IgD-negative memory B cell (primary cell): ENCODE measurements at regions not wholly inside any gene's neighbourhood (a gene's known extent, or its start where the extent isn't known, plus 50 kb on each side); places are given as distances from the start of the nearest gene placed in this dataset.
"Not testable (repeated sequence)": the region's sequence is repeated elsewhere in the genome, so short reads cannot be mapped to it uniquely, and the experiment has no call there.

Experiments
- H3K27ac Mint-ChIP-seq, 3 donors: one replicate each; pipeline ENCODE4 v1.8.0; 2020 to 2022; ENCODE audit warnings: mild to moderate bottlenecking in 3 of 3, mixed read lengths in 3 of 3, moderate library complexity in 1 of 3
- H3K27me3 Mint-ChIP-seq: one replicate; pipeline ENCODE4 v1.8.0; 2021; ENCODE audit warnings: mixed read lengths
- H3K36me3 Mint-ChIP-seq: one replicate; pipeline ENCODE4 v1.8.0; 2020; ENCODE audit warnings: mild to moderate bottlenecking, mixed read lengths
- H3K4me1 Mint-ChIP-seq, 3 donors: one replicate each; pipeline ENCODE4 v1.8.0; 2020 to 2022; ENCODE audit warnings: mixed read lengths in 3 of 3, mild to moderate bottlenecking in 1 of 3
- H3K4me3 Mint-ChIP-seq, 4 donors: one replicate each; pipeline ENCODE4 v1.8.0; 2020 to 2022; ENCODE audit warnings: mild to moderate bottlenecking in 4 of 4, mixed read lengths in 4 of 4, moderate library complexity in 3 of 4
- H3K9me3 Mint-ChIP-seq, 3 donors: one replicate each; pipeline ENCODE4 v1.8.0; 2020 to 2021; ENCODE audit warnings: mixed read lengths in 3 of 3, mild to moderate bottlenecking in 1 of 3

GRCh38 chr6:78526432-78526831, 340.9 kb upstream of the IRAK1BP1 start:
- H3K36me3 Mint-ChIP-seq, result no peaks in the 10 kb centered on the region
- peaks cover 0 to 1% (median 0%) of the 10 kb centered on the region in 3 donors for H3K4me1 Mint-ChIP-seq
- H3K27ac Mint-ChIP-seq, result no peak overlapping the region

GRCh38 chr6:78528926-78529325, 338.4 kb upstream of the IRAK1BP1 start:
- no peak overlapping the region for H3K27ac Mint-ChIP-seq

More at GRCh38 chr6:78526432-78526831, 340.9 kb upstream of the IRAK1BP1 start:
- no peak overlapping the region for H3K4me3 Mint-ChIP-seq
- H3K9me3 Mint-ChIP-seq, result peaks cover 0 to 4% (median 1%) of the 10 kb centered on the region in 3 donors
- no peaks in the 10 kb centered on the region for H3K27me3 Mint-ChIP-seq

GRCh38 chr6:78530208-78530607, 337.1 kb upstream of the IRAK1BP1 start:
- Mint-ChIP-seq H3K9me3 (peaks cover under 1 to 4% (median 2%) of the 10 kb centered on the region in 3 donors), H3K4me3 (no peak overlapping the region), H3K36me3 (no peaks in the 10 kb centered on the region), H3K27me3 (no peaks in the 10 kb centered on the region), H3K4me1 (peaks cover 0 to 1% (median 0%) of the 10 kb centered on the region in 3 donors), H3K27ac (no peak overlapping the region)

More at GRCh38 chr6:78528926-78529325, 338.4 kb upstream of the IRAK1BP1 start:
- H3K4me1 Mint-ChIP-seq, result peaks cover 0 to 1% (median 0%) of the 10 kb centered on the region in 3 donors
- H3K4me3 Mint-ChIP-seq, result no peak overlapping the region
- H3K36me3 Mint-ChIP-seq, result no peaks in the 10 kb centered on the region
- H3K9me3 Mint-ChIP-seq, result peaks cover 0 to 4% (median 0%) of the 10 kb centered on the region in 3 donors
- H3K27me3 Mint-ChIP-seq, result no peaks in the 10 kb centered on the region

- H3K27me3 Mint-ChIP-seq, result no peaks in the 10 kb centered on the region
- H3K27ac Mint-ChIP-seq, result no peak overlapping the region
- peaks cover 0 to 1% (median 0%) of the 10 kb centered on the region in 3 donors for H3K4me1 Mint-ChIP-seq
- H3K9me3 Mint-ChIP-seq, result peaks cover 2 to 7% (median 5%) of the 10 kb centered on the region in 3 donors
- H3K36me3 Mint-ChIP-seq, result no peaks in the 10 kb centered on the region
- no peak overlapping the region for H3K4me3 Mint-ChIP-seq
These were observed 333.9 kb upstream of the IRAK1BP1 start for GRCh38 chr6:78533426-78533825.

GRCh38 chr6:78533876-78534275, 333.5 kb upstream of the IRAK1BP1 start:
- H3K27me3 Mint-ChIP-seq, result no peaks in the 10 kb centered on the region
- no peaks in the 10 kb centered on the region for H3K36me3 Mint-ChIP-seq
- H3K4me3 Mint-ChIP-seq, result no peak overlapping the region
- H3K9me3 Mint-ChIP-seq, result peaks cover 2 to 7% (median 5%) of the 10 kb centered on the region in 3 donors
- no peak overlapping the region for H3K27ac Mint-ChIP-seq
- peaks cover 0 to 1% (median 0%) of the 10 kb centered on the region in 3 donors for H3K4me1 Mint-ChIP-seq

GRCh38 chr6:78538002-78538401, 329.3 kb upstream of the IRAK1BP1 start:
- no peaks in the 10 kb centered on the region for H3K27me3 Mint-ChIP-seq

GRCh38 chr6:78547636-78548035, 319.7 kb upstream of the IRAK1BP1 start:
- H3K27ac Mint-ChIP-seq, H3K36me3 Mint-ChIP-seq, H3K27me3 Mint-ChIP-seq, H3K4me3 Mint-ChIP-seq, H3K9me3 Mint-ChIP-seq, H3K4me1 Mint-ChIP-seq: not testable (repeated sequence)

More at GRCh38 chr6:78538002-78538401, 329.3 kb upstream of the IRAK1BP1 start:
- Mint-ChIP-seq H3K27ac (no peak overlapping the region), H3K36me3 (no peaks in the 10 kb centered on the region), H3K4me3 (no peak overlapping the region), H3K4me1 (no peaks in the 10 kb centered on the region), H3K9me3 (peaks cover 2 to 13% (median 4%) of the 10 kb centered on the region in 3 donors)

- Mint-ChIP-seq H3K36me3 (no peaks in the 10 kb centered on the region), H3K4me1 (no peaks in the 10 kb centered on the region), H3K9me3 (peaks cover 7 to 15% (median 7%) of the 10 kb centered on the region in 3 donors), H3K27ac (no peak overlapping the region), H3K4me3 (no peak overlapping the region), H3K27me3 (no peaks in the 10 kb centered on the region)
These were observed 316.0 kb upstream of the IRAK1BP1 start for GRCh38 chr6:78551361-78551760.

- Mint-ChIP-seq H3K4me1 (no peaks in the 10 kb centered on the region), H3K36me3 (no peaks in the 10 kb centered on the region), H3K27me3 (no peaks in the 10 kb centered on the region), H3K9me3 (peaks cover 11 to 23% (median 14%) of the 10 kb centered on the region in 3 donors), H3K27ac (no peak overlapping the region), H3K4me3 (no peak overlapping the region)
These were observed 314.9 kb upstream of the IRAK1BP1 start for GRCh38 chr6:78552435-78552834.

GRCh38 chr6:78554341-78554740, 313.0 kb upstream of the IRAK1BP1 start:
- Mint-ChIP-seq H3K36me3 (no peaks in the 10 kb centered on the region), H3K27me3 (no peaks in the 10 kb centered on the region), H3K4me1 (no peaks in the 10 kb centered on the region), H3K27ac (no peak overlapping the region), H3K4me3 (no peak overlapping the region), H3K9me3 (peaks cover 12 to 27% (median 16%) of the 10 kb centered on the region in 3 donors)

GRCh38 chr6:78559056-78559455, 308.3 kb upstream of the IRAK1BP1 start:
- H3K4me1 Mint-ChIP-seq, result no peaks in the 10 kb centered on the region
- H3K27ac Mint-ChIP-seq, result no peak overlapping the region
- H3K4me3 Mint-ChIP-seq, result no peak overlapping the region

GRCh38 chr6:78561015-78561414, 306.3 kb upstream of the IRAK1BP1 start:
- Mint-ChIP-seq H3K27me3 (no peaks in the 10 kb centered on the region), H3K4me1 (no peaks in the 10 kb centered on the region), H3K4me3 (no peak overlapping the region), H3K36me3 (no peaks in the 10 kb centered on the region), H3K9me3 (peaks cover 10 to 17% (median 12%) of the 10 kb centered on the region in 3 donors), H3K27ac (no peak overlapping the region)

More at GRCh38 chr6:78559056-78559455, 308.3 kb upstream of the IRAK1BP1 start:
- Mint-ChIP-seq H3K27me3 (no peaks in the 10 kb centered on the region), H3K9me3 (peaks cover 9 to 20% (median 13%) of the 10 kb centered on the region in 3 donors), H3K36me3 (no peaks in the 10 kb centered on the region)

GRCh38 chr6:78565997-78566396, 301.4 kb upstream of the IRAK1BP1 start:
- no peak overlapping the region for H3K4me3 Mint-ChIP-seq
- no peaks in the 10 kb centered on the region for H3K27me3 Mint-ChIP-seq
- H3K36me3 Mint-ChIP-seq, result no peaks in the 10 kb centered on the region
- H3K4me1 Mint-ChIP-seq, result no peaks in the 10 kb centered on the region
- H3K9me3 Mint-ChIP-seq, result peaks cover 0 to 13% (median 11%) of the 10 kb centered on the region in 3 donors
- no peak overlapping the region for H3K27ac Mint-ChIP-seq

GRCh38 chr6:78570044-78570443, 297.3 kb upstream of the IRAK1BP1 start:
- no peaks in the 10 kb centered on the region for H3K27me3 Mint-ChIP-seq
- H3K27ac Mint-ChIP-seq, result no peak overlapping the region
- H3K4me3 Mint-ChIP-seq, result no peak overlapping the region
- no peaks in the 10 kb centered on the region for H3K4me1 Mint-ChIP-seq
- no peaks in the 10 kb centered on the region for H3K36me3 Mint-ChIP-seq
- H3K9me3 Mint-ChIP-seq, result peaks cover 5 to 9% (median 8%) of the 10 kb centered on the region in 3 donors

GRCh38 chr6:78577585-78577984, 289.8 kb upstream of the IRAK1BP1 start:
- no peak overlapping the region for H3K27ac Mint-ChIP-seq
- no peaks in the 10 kb centered on the region for H3K27me3 Mint-ChIP-seq
- no peaks in the 10 kb centered on the region for H3K36me3 Mint-ChIP-seq
- H3K9me3 Mint-ChIP-seq, result peaks cover 0 to 9% (median 0%) of the 10 kb centered on the region in 3 donors
- no peaks in the 10 kb centered on the region for H3K4me1 Mint-ChIP-seq
- no peak overlapping the region for H3K4me3 Mint-ChIP-seq

- H3K27ac Mint-ChIP-seq, result no peak overlapping the region
- no peaks in the 10 kb centered on the region for H3K4me1 Mint-ChIP-seq
- no peaks in the 10 kb centered on the region for H3K27me3 Mint-ChIP-seq
- no peak overlapping the region for H3K4me3 Mint-ChIP-seq
- H3K9me3 Mint-ChIP-seq, result peaks cover 0 to 6% (median 0%) of the 10 kb centered on the region in 3 donors
- H3K36me3 Mint-ChIP-seq, result no peaks in the 10 kb centered on the region
These were observed 288.9 kb upstream of the IRAK1BP1 start for GRCh38 chr6:78578430-78578829.
